NCI-H187 (cell line): ENCODE measurements at regions not wholly inside any gene's neighbourhood (a gene's known extent, or its start where the extent isn't known, plus 50 kb on each side); places are given as distances from the start of the nearest gene placed in this dataset.

Source experiments
- DNase-seq, 2 experiments: peaks; one replicate each; lab custom pipeline; 2025; lab: John Stamatoyannopoulos, UW

DNA sequence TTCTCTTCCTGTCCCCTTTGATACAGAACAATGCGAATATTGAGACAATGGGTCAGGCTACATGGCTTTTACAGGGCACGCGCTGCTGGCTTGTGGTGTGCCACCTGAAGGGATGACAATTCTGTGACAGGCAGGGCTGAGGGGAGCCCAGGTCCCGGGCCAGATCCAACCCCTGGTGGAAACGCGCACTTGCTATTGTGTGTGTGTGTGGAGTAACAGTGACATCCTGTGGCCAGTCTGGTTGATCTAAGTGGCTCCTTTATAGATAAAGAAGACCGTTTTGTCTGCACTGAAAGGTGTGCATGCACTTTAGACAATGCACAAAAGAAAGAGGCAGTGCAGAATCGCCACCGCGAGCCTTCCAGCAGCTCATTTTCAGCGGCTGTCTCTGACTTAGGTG is 273.6 kb downstream of the HRH4 start:
- DNase-seq, result no peak

DNA sequence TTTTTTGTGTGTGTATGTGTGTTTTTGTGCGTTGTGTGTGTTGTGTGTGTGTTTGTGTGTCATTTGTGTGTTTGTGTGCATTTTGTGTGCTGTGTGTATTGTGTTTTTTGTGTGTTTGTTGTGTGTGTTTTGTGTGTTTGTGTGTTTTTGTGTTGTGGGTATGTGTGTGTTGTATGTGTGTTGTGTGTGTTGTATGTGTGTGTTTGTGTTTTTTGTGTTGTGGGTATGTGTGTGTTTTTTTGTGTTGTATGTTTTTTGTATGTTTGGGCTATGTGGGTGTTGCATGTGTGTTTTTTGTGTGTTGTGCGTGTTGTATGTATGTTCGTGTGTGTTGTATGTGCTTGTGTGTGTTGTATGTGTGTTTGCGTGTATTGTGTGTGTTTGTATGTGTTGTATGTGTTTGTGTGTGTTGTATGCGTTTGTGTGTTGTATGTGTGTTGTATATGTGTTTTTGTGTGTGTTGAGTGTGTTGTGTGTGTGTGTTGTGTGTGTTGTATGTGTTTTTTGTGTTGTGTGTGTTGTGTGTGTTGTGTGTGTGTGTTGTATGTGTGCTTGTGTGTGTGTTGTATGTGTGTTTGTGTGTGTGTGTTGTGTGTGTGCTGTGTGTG is 275.3 kb downstream of the HRH4 start:
- no peak for DNase-seq

GRCh38 chr18:24736662-24737330 is 276.4 kb downstream of the HRH4 start:
- DNase-seq, result no peak

GRCh38 chr18:24740829-24741228 is 280.4 kb downstream of the HRH4 start:
- no peak for DNase-seq

- DNase-seq, result no peak
These were observed 280.9 kb downstream of the HRH4 start for GRCh38 chr18:24741321-24741720.

- DNase-seq, result no peak
These were observed 281.7 kb downstream of the HRH4 start for GRCh38 chr18:24741965-24742724.

DNA sequence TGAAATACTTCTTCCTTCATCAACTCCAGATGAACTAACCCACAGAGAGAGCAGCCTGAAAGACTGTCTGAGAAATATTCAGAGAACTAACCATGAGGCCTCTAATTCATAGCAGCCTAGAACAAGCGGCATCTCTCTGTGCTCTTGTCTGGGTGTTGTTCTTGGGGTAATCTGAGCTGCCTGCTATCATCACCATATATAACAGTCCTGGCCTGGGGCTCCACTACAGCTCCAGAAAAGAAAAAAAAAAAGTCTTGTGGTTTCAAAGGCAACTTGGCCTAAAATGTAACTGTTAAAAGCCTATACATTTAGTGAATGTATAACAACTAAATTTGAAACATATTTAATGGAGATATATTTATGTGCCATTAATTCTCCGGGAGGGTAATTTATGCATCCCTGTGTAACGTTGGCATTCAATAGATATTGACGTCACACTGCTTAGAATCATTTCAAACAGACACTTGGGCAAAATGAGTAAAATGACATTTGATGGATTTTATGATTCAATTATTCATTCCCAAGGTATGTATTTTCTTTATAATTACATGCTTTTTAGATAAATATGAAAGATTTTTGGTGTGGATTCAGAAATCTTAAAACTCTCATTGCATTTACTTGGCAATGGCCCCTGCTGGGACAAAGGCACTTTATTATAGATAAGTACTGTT is 294.3 kb downstream of the HRH4 start:
- DNase-seq, result no peak

- no peak for DNase-seq
These were observed 295.9 kb downstream of the HRH4 start for GRCh38 chr18:24756385-24756784.

- DNase-seq, result no peak
These were observed 296.7 kb downstream of the HRH4 start for GRCh38 chr18:24757134-24757533.

- no peak for DNase-seq
These were observed 301.3 kb downstream of the HRH4 start for GRCh38 chr18:24761765-24762164.

- DNase-seq, result no peak
These were observed 302.1 kb downstream of the HRH4 start for GRCh38 chr18:24762511-24762910.

- no peak for DNase-seq
These were observed 303.5 kb downstream of the HRH4 start for GRCh38 chr18:24763765-24764513.

DNA sequence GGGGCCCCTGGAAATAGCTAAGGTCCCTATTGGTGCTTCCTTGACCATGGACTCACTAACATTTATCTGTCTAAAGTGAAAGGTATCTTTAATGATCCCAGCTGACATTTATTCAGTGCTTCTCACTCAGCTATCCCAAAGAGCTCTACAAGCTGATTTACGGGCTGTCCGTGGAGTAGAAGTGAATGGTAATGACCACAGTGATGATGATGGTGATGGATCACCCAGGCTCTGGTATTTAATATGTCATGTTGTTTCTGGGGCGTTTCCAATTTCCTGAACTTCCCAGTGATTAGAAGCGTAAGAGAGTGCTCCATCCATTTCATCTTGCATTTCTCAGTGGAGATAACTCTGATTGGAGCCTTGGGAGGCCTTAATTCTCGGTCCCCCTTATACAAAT is 304.3 kb downstream of the HRH4 start:
- no peak for DNase-seq

DNA sequence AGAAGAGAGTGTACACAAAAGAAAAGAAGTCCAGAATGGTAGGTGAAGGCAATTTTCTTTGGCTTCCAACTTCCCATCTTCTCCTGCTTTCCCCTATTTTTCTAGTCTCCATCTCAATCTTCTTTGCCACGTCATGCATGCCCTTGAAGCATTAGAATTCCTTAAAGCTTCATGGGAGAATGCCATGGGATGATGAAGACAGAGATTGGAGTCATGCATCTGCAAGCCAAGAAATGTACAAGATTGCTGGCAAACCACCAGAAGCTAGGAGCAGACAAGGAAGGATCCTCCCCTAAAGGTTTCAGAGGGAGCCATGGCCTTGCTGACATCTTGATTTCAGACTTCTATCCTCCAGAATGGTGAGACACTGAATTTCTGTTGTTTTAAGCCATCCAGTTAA is 305.9 kb downstream of the HRH4 start:
- no peak for DNase-seq

DNA sequence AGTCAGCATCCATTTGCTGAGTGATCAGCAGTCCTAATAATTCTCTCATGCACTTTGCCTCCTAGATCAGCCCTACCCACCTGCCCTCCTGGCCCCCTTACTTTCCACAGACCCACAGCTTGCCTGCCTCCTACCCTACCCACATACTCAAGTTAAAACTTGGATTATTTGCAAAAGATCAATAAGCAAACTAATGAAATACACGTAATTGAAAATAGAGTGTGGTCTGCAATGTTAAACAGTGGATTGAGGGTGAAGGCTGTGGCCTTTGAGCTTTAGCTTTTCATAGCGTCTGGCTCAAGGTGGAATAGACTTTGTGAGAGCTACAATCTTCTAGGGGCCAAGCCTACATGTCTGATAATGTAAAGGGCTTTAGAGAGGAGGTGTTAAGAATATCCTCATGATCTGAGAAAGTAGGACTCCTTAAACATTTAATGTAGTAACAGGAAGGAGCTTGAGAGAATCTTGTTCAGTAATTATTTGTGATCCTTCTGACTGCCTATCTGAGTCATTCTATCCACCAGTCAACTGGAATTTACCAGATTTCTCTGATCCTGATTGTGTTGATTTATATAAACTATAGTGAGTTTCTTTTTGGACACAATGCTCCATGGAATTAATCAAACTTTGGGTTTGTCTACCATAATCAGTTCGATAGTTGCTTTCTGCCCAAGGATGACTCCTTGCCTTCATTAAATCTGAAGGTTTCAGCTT is 310.0 kb downstream of the HRH4 start:
- DNase-seq, result no peak

DNA sequence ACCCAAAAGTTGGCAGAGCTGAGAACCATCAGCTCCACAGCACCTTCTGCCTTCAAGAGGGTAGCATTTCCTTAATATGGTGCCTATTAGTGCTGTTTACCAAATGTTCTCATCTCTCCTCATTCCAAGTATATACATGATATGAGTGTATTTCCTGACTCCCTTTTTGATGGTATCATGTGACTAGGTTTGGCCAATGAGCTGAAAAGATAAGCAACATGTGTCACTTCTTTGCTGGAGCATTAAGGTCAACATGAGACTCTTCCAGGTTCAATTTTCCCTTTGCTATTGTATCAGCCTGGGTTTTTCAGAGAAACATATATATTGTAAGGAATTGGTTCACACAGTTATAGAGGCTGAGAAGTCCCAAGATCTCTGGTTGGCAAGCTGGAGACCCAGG is 310.9 kb downstream of the HRH4 start:
- no peak for DNase-seq

DNA sequence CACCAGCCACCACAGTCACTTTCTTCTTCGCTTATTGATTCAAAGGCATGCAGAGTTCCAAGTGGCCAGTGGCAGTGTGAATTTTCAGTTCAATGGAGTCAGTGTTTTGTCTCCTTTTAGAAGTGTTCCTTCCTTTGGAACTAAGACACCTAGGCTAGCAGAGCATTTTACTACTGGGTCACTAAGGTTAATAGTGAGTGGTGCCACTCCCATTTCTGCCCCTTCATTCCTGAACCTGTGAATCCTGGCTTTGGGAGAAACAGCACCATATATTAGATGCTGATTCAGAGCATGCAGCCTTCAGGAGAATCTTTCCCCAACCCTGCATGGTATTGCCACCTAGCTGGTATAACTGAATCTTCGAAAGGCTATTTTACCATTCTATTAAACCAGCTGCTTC is 312.7 kb downstream of the HRH4 start:
- no peak for DNase-seq

DNA sequence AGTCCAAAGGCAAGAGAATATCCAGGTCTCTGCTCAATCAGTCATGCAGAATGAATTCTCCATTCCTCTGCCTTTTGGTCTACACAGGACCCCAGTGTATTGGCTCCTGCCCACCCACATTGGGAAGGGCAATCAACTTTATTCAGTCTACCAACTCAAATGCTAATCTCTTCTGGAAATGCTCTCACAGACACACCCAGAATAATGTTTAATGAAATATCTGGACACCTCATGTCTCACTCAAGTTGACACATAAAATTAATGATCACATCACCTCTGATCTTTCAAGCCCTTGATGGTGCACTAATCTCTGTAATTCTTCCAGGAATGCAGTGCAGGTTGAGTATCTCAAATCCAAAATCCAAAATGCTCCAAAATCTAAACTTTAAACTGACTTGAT is 315.6 kb downstream of the HRH4 start:
- no peak for DNase-seq

DNA sequence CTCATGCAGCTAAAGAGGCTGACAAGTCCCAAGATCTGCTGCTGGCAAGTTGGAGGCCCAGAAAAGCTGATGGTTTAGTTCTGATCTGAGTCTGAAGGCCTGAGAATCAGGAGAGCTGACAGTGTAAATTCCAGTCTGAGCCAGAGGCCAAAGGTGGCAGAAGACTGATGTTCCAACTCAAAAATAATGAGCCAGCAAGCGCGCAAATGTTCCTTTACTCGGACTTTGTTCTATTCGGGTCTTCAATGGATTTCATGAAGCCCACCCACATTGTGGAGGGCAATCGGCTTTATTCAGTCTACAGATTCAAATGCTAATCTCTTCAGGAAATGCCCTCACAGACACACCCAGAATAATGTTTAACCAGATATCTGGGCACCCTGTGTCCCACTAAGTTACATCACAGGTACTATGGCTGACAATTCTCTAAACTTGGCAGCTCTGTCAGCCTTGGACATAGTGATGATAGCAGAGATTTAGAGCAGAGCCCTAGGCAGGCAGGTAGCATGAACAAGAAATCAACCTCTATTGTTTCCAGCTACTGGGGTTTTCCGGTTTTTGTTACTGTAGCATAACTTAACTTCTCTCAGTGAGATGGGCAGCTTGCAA is 318.5 kb downstream of the HRH4 start:
- DNase-seq, result no peak

- no peak for DNase-seq
These were observed 322.1 kb downstream of the HRH4 start for GRCh38 chr18:24782566-24782965.

DNA sequence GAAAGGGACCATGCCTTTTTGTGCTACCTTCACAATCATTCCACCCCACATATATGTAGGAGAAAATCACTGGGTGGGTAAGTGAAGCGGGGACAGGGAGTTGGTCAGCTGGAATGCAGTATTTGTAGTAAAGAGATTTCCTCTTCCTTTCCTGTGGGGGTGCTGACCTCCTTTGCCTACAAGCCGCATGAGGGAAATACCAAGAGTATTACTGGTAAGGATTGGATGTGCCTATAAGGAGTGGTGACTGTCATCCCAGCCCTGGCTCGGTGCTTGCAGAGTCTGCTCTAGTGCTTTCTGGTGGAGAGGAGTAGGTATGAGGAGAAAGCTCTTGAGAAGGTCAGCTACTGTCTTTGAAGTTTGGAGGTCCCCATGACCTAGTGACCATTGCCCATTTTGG is 324.6 kb downstream of the HRH4 start:
- no peak for DNase-seq
